Osteoblast (primary cell): ENCODE measurements at regions not wholly inside any gene's neighbourhood (a gene's known extent, or its start where the extent isn't known, plus 50 kb on each side); places are given as distances from the start of the nearest gene placed in this dataset.

ENCODE experiments used
- DNase-seq: peaks from one replicate; pipeline ENCODE4 v3.0.0; 2011; ENCODE audit warnings: low spot score, mixed read lengths; ENCODE audit not compliant: insufficient read length; ENCODE audit errors: missing footprints
- H2AFZ ChIP-seq: 2 replicates; pipeline ENCODE4 v1.6.0; 2011; ENCODE audit warnings: mild to moderate bottlenecking, low read length
- H3K27ac ChIP-seq: 2 replicates; pipeline ENCODE4 v1.5.1; 2011; ENCODE audit warnings: mild to moderate bottlenecking, low read depth, low read length, moderate library complexity
- H3K27me3 ChIP-seq: 2 replicates; pipeline ENCODE4 v1.6.0; 2012; ENCODE audit warnings: mild to moderate bottlenecking, control low read depth, inconsistent platforms, low read length, moderate library complexity; ENCODE audit not compliant: insufficient read depth
- H3K36me3 ChIP-seq: 2 replicates; pipeline ENCODE4 v1.5.1; 2011; ENCODE audit warnings: mild to moderate bottlenecking, low read length, control low read depth, moderate library complexity; ENCODE audit not compliant: insufficient read depth
- H3K4me1 ChIP-seq: 2 replicates; pipeline ENCODE4 v1.5.1; 2011; ENCODE audit warnings: mild to moderate bottlenecking, low read length, control low read depth, moderate library complexity; ENCODE audit not compliant: insufficient read depth
- H3K4me2 ChIP-seq: 2 replicates; pipeline ENCODE4 v1.6.0; 2011; ENCODE audit warnings: mild to moderate bottlenecking, low read length; ENCODE audit not compliant: insufficient read depth
- H3K4me3 ChIP-seq: fragments of 200-600 bp; sonication (generic); 3 replicates; pipeline ENCODE4 v1.5.1; 2012; ENCODE audit warnings: mild to moderate bottlenecking, low read length, inconsistent platforms; ENCODE audit not compliant: insufficient read depth
- H3K79me2 ChIP-seq: 2 replicates; pipeline ENCODE4 v1.6.0; 2012; ENCODE audit warnings: mild to moderate bottlenecking, low read length, control low read depth, inconsistent platforms; ENCODE audit not compliant: insufficient read depth
- H3K9me3 ChIP-seq: 2 replicates; pipeline ENCODE4 v1.5.1; 2011; ENCODE audit warnings: low read depth, low read length, control low read depth
- H4K20me1 ChIP-seq: 2 replicates; pipeline ENCODE4 v1.6.0; 2012; ENCODE audit warnings: mild to moderate bottlenecking, low read length, control low read depth; ENCODE audit not compliant: insufficient read depth
- TF ChIP-seq, protein P1 (sequence below): IDR thresholded peaks from 2 replicates; pipeline ENCODE4 v1.5.1; 2011; ENCODE audit warnings: mild to moderate bottlenecking, low read depth, low read length, moderate library complexity; ENCODE audit errors: extremely low read depth

DNA sequence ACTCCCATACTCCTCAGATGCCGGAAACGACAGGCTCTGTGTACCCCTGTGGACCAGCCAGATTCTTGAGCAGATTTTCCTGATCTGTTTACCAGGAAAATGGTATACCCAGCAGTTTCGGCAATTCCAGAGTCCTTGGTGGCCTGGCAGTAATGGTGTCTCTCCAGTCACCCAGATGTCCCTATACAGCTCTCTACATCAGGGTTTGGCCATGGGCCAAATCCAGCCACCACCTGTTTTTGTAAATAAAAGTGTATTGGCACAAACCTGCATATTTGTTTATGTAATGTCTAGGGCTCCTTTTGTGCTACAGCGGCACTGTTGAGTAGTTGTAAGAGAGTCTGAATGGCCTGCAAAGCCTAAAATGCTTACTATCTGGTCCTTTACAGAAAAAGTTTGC lies 491.3 kb downstream of the RPS24 start:
- Histone ChIP-seq H3K9me3 (no peaks in the 10 kb centered on the region), H3K27ac (no peak overlapping the region), H2AFZ (no peak overlapping the region), H3K27me3 (no peaks in the 10 kb centered on the region), H4K20me1 (no peaks in the 10 kb centered on the region), H3K79me2 (no peaks in the 10 kb centered on the region), H3K4me3 (no peak overlapping the region), H3K4me2 (no peak overlapping the region), H3K4me1 (peaks cover 5% of the 10 kb centered on the region), H3K36me3 (no peaks in the 10 kb centered on the region)
- TF ChIP-seq, protein P1, sequence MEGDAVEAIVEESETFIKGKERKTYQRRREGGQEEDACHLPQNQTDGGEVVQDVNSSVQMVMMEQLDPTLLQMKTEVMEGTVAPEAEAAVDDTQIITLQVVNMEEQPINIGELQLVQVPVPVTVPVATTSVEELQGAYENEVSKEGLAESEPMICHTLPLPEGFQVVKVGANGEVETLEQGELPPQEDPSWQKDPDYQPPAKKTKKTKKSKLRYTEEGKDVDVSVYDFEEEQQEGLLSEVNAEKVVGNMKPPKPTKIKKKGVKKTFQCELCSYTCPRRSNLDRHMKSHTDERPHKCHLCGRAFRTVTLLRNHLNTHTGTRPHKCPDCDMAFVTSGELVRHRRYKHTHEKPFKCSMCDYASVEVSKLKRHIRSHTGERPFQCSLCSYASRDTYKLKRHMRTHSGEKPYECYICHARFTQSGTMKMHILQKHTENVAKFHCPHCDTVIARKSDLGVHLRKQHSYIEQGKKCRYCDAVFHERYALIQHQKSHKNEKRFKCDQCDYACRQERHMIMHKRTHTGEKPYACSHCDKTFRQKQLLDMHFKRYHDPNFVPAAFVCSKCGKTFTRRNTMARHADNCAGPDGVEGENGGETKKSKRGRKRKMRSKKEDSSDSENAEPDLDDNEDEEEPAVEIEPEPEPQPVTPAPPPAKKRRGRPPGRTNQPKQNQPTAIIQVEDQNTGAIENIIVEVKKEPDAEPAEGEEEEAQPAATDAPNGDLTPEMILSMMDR, result no peak
- DNase-seq, result no peak

DNA sequence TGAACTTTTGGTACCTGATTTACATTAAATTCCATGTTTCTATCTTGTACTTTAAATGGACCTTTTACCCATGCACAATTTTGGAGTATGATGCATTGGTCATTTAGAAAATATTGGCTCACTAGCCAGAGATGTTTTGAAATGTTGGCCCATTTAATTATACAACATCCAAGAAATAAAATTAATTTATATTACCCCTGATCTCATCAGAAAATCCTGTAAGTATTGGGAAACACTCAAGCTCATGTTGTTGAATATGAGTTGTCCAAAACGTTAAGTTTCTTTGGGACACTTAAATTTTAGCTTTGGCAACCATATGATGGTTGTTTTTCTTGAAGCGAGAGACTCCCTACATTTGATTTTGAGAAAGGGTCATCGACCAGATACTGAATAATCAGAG lies 492.7 kb downstream of the RPS24 start:
- Histone ChIP-seq H4K20me1 (no peaks in the 10 kb centered on the region), H3K4me2 (no peak overlapping the region), H3K4me1 (no peaks in the 10 kb centered on the region), H3K79me2 (no peaks in the 10 kb centered on the region), H2AFZ (no peak overlapping the region), H3K4me3 (no peak overlapping the region), H3K36me3 (no peaks in the 10 kb centered on the region), H3K9me3 (no peaks in the 10 kb centered on the region), H3K27me3 (no peaks in the 10 kb centered on the region), H3K27ac (no peak overlapping the region)
- DNase-seq, result no peak
- TF ChIP-seq, protein P1, result no peak

DNA sequence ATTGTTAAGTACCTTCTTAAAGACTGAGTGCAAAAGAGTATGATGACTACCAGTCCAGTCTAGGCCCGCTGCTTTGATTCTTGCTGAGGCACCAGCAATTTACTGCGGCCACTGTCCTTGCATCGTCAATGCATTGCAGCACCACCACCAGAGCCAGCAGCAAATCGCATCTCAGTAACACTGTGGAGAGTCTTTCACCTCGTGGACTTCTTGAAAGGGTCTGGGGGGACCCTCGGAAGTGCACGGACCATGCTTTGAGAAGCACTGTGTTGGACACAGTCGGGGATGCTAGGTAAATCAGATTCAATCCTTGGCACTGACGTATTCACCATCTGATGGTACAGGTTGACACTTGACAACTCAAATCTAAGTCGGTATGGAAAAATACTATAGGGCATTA lies 493.6 kb downstream of the RPS24 start:
- Histone ChIP-seq H3K79me2 (no peaks in the 10 kb centered on the region), H3K9me3 (no peaks in the 10 kb centered on the region), H3K4me3 (no peak overlapping the region), H3K4me2 (no peak overlapping the region), H3K27me3 (no peaks in the 10 kb centered on the region), H4K20me1 (no peaks in the 10 kb centered on the region), H3K36me3 (no peaks in the 10 kb centered on the region), H2AFZ (no peak overlapping the region), H3K27ac (no peak overlapping the region), H3K4me1 (no peaks in the 10 kb centered on the region)
- TF ChIP-seq, protein P1, result no peak
- no peak for DNase-seq

DNA sequence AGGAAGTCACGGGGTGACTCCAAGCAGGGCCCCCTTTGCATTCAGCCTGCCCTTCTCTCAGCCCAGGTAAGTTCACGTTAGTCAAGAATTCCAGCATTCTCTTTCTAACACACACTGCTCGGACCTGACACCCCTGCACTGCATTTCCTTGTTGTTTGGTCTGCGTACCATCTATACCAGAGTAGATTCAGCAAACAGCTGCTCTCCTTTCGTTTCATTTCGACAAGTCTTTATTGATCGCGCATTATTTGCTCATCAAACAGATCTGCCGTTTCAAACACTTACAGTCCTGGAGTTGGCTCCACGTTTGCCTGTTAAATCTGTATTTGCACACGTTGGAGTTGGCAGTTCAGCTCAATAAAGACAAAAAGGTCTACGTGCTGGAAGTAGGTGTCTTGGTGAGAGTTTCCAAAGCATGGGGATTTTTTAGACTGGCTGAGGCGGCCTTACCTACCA lies 495.1 kb downstream of the RPS24 start:
- H3K4me1 ChIP-seq, result no peaks in the 10 kb centered on the region
- no peaks in the 10 kb centered on the region for H3K9me3 ChIP-seq
- no peak overlapping the region for H3K4me2 ChIP-seq
- no peak overlapping the region for H2AFZ ChIP-seq
- TF ChIP-seq, protein P1, result no peak
- H3K36me3 ChIP-seq, result no peaks in the 10 kb centered on the region
- H4K20me1 ChIP-seq, result no peaks in the 10 kb centered on the region
- no peak overlapping the region for H3K27ac ChIP-seq
- H3K27me3 ChIP-seq, result no peaks in the 10 kb centered on the region
- no peak for DNase-seq
- H3K79me2 ChIP-seq, result no peaks in the 10 kb centered on the region
- no peak overlapping the region for H3K4me3 ChIP-seq
